HCT116 (cell line): ENCODE measurements at regions not wholly inside any gene's neighbourhood (a gene's known extent, or its start where the extent isn't known, plus 50 kb on each side); places are given as distances from the start of the nearest gene placed in this dataset.

Experiments used
- CTCF ChIP-seq, 3 experiments: fragments of 200-600 bp in 1 of 3; sonication (generic) in 1 of 3; IDR thresholded peaks in 2 of 3; conservative IDR thresholded peaks in 1 of 3; 2 replicates each; pipeline ENCODE4 v1.5.1; 2012 to 2017; ENCODE audit warnings: low read depth in 2 of 3, low read length in 2 of 3, antibody characterized with exemption in 1 of 3, borderline replicate concordance in 1 of 3, control low read depth in 1 of 3, mild to moderate bottlenecking in 1 of 3, mixed read lengths in 1 of 3, mixed run types in 1 of 3, moderate library complexity in 1 of 3; ENCODE audit not compliant: insufficient read depth in 1 of 3
- EZH2 ChIP-seq: fragments of 200-600 bp; sonication (generic); IDR thresholded peaks from 2 replicates; pipeline ENCODE4 v1.6.1; 2017; ENCODE audit warnings: antibody characterized with exemption, mixed run types
- POLR2AphosphoS5 ChIP-seq: IDR thresholded peaks from 2 replicates; pipeline ENCODE4 v1.6.1; 2011; ENCODE audit warnings: mild to moderate bottlenecking, low read depth, low read length, moderate library complexity
- SRF ChIP-seq: IDR thresholded peaks from 2 replicates; pipeline ENCODE4 v1.6.1; 2012; ENCODE audit warnings: low read depth
- YY1 ChIP-seq: IDR thresholded peaks from 2 replicates; pipeline ENCODE4 v1.6.1; 2011; ENCODE audit warnings: low read length, low read depth, moderate library complexity, mild to moderate bottlenecking; ENCODE audit not compliant: insufficient replicate concordance; ENCODE audit errors: extremely low read depth
- ZFX ChIP-seq: fragments of 450-650 bp; IDR thresholded peaks from 2 replicates; pipeline ENCODE4 v1.6.1; 2017

- no peak for TF ChIP-seq ZFX
- no peak for TF ChIP-seq CTCF (IDR thresholded peaks at IDR 0.05 in 2 of 3, conservative IDR thresholded peaks at IDR 0.05 in 1 of 3; ENCODE audit: borderline replicate concordance in 1 of 3, insufficient read depth in 1 of 3, low read depth in 2 of 3, low read length in 2 of 3)
- TF ChIP-seq EZH2 = no peak
- no peak for TF ChIP-seq POLR2AphosphoS5
- no peak for TF ChIP-seq YY1
- no peak for TF ChIP-seq SRF
Measured at GRCh38 chr14:84533181-84533725, 996.7 kb upstream of the FLRT2 start.
